Kidney glomerular epithelial cell (primary cell): ENCODE measurements at regions not wholly inside any gene's neighbourhood (a gene's known extent, or its start where the extent isn't known, plus 50 kb on each side); places are given as distances from the start of the nearest gene placed in this dataset.
A peak's percentile ranks its signal among the peaks of the same experiment; 100 is the strongest.

Experiments used
- DNase-seq: peaks from one replicate; lab custom pipeline; 2025; lab: John Stamatoyannopoulos, UW

DNA sequence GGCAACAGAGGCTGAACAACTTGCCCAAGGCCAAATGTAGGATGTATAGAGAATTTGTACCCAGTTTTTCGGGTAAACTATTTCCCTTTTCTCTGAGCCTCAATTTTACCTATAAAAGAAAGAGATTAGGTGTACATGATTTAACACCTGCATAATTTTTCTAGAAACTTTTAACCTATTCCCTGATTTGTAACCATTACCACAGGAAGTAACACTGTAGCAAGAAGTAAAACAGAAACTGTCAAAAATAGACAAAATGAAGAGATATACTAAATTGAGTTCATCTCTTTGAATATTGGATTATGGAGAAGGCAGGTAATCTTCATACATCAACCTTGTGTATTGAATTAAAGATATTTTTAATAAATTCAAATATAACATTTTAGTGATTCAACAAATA is 136.2 kb downstream of the ZC3H11B start:
- DNase-seq = no peak

DNA sequence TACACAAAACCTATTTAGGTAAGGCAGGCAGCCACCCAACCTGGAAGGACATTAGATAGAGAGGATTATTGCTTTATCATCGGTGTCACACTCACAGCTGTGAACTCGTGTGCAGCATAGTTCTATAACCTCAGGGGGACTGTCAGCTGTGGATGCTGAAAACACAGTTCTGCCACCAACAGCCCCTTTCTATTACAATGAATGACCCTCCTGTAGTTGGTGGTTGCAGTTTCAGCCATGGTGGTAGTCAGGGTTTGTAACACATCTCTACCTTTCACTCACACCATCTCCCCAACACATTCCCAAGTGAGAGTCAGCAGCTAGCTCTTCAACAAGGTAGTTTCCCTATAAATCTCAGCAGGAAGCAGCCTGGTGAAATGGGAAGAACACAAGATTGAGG is 136.8 kb downstream of the ZC3H11B start:
- DNase-seq = no peak

DNA sequence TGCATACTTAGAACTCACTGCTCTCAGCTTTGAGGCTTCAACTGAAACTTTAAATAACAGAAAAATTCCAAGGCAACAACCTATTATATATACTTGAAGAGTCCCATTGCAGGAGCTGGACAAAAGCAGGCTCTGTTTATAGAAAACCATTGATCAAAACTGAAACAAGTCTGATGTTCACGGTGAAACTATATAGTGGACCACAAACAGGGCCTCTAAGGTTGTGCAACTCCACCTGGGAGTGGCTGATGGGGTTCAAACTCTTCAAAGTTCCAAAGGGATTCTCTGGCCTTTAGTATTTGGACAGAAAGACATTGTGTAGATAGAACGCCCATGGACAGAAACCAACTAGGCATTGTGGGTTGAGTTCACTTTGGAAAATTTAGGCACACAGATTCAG is 140.3 kb downstream of the ZC3H11B start:
- no peak for DNase-seq

DNA sequence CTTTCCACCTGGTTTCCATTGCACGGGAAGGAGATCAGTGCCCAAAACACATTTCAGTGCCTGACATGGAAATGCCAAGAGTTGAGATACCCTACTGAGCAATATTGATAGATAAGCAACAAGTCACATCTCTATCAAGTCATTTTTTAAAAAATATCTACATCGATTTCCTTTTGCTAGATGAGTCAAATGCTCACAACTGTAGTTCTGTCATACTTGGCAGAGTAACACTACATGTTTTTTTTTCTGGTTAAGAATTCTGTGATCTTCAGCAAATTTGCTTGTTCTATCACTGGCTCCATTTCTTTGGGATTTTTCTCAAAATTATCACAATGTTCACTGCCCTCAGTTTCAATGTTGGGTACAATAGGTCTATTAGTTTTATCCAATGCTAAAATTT is 145.4 kb downstream of the ZC3H11B start:
- DNase-seq = no peak

DNA sequence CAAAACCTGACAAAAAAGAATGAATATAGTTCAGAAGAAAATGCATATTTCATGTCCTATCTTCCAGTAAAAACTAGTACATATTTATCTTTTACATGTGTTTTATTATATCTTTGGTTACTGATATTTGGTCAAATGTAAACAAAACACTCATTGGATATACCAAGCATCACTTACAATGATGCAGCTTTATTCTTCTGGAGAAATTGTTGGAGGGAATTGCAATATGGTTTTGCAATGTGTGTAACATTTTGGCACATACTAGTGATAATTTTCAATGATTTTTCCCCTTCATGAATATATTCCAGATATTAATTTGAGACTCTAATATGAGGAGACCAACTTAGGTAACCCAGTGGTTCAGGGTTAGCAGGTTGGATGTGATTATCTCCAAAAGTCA is 146.1 kb downstream of the ZC3H11B start:
- no peak for DNase-seq

DNA sequence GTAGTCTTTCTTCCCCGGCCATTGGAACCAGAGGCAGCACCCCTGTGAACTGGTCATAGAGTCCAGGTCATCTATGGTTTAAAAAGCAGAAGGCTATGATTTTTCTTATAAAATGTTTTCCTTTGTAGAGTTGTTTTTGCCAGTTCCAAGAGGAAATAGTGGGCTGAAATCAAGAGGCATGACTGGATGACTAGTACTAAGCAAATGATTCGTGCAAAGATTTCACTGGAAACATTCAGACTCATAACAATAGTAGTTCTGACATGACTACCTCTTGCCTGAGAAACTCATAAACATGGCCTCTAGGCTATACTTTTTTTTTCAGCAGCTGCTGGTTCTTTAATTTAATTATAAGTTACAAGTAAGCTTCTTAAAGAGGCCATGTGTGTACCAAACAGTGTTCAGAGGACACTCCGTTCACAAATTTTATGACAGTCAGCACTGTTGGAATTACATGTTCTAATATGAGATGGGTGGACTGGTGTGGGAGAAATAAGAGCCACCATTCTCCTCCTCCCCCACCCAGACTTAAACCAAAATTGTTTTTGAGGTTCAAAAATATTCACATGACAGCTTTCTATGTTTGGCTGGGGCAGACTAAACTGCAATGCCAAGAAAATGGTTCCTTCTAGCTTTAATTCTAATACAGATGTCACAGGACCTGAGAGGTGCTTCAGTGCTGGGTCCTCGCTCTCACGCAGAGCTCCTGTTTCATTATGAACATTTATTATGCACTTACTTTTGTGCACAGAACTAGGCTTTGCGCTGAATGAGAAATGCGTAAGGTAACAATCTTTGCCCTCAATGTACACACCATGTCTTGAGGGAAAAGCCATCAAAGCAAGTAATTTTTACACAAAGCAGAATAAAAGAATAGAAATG is 147.5 kb downstream of the ZC3H11B start:
- DNase-seq = peak; percentile 67

DNA sequence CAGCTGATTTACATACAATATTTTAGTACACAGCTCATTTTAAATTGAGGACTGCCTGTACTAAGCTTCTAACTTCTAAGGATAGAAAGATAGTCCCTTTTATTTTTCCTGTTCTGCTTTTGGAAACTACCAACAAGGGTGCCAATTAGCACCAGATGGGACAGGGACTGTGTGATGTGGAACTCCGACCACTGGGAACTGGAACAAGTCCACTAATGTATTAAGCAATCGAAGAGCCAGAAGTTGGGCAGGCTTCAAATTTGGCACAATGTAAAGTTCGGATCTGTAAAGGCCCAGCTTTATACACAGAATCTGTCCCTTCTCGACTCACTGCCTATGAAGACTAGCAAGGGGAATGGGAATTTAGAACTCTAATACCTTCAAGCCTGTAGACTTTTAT is 149.3 kb downstream of the ZC3H11B start:
- DNase-seq = no peak

DNA sequence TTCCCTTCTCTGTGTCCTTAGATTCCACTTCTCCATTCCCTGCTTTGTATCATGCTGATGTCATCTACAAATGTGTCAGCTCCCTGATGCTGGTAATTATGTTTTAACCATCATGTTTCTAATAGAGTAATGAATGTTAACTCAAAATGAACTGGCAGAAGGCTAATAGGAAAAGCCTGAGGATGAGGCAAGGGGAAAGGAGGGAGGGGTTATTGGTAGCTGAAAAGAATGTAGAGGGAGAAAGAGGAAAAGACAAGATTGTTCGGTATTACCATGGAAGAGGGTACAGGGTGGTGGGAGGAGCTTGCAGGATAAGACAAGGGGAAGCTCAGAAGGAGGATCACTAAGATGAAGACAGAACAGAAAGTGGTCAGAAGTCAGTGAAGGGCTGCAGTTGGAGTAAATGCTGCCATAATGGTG is 150.9 kb downstream of the ZC3H11B start:
- DNase-seq = no peak

DNA sequence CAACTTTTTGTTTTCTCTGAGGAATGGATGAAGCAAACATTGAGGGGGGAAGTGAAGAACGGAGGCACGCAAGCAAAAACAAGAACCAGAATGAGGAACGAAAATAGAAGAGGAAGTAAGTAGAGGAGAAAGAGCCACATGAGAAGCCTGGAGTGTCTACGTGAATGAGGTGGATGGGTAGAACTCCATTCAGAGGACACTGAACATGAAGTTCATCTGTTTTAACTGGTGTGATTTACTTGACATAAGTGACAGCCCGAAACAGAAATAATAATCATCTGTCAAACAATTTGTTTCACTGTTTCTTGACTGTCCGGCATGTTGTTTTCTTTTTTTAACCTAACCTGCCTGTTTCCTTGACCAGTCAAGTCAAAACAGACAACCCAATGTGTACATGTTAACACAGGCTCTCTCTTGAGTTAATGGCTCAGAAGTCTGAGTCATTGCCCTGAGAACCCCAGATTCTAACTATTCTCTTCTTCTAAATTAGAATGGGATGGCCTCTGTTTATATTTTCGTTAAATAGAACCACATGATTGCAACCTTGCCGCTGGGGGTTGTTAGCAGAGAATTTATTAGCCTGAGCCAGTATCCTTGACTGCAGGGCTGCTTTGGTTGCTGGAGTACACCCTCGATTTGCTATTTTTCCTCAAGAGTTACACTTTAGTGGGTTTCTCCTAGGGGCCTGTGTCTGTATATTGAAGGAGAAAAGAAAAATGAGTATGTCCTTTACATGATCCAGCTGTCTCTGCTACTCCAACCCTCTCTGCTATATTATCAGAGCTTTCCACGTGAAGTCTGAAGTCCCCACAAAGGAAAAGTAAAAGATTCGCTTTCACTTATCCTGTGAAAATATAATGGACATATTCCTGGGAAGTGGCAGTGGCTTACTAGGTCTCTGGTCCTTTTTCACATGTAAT is 151.7 kb downstream of the ZC3H11B start:
- DNase-seq = no peak

DNA sequence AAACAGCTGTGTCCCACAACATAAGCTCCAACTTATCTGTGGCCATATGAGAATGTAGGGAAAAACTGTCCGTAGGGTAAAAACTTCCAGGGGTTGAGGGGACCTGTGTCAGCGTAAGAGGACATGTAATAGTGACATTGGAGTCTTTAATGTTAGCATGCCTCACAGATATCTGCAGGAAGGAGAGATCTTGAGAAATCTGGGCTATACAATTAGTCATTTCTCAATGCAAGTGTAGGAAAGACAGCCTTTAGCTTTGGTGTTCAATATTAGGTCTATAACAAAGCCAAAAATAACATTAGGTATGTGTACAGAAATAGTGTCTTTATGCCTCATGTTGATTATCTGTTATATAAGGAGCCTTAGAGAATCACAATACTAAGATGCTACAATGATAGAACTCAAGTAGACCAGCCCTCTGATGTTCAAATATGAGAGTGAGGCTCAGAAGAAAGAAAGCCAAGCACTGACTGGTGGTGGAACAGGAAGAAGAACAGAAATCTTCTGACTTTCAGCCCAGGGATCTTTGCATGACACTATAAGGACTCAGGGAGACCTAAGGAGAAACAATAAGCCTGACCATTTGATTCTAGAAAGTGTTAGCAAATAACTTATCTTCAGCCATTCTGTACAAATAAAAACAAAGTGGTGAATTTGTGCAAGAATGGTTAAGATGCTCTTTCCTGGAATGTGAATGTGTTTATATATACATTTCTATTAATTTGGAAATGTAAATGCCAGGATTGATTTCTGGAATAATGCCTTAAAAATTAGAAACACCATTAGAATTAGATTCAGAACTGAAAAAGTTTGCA is 152.6 kb downstream of the ZC3H11B start:
- no peak for DNase-seq

DNA sequence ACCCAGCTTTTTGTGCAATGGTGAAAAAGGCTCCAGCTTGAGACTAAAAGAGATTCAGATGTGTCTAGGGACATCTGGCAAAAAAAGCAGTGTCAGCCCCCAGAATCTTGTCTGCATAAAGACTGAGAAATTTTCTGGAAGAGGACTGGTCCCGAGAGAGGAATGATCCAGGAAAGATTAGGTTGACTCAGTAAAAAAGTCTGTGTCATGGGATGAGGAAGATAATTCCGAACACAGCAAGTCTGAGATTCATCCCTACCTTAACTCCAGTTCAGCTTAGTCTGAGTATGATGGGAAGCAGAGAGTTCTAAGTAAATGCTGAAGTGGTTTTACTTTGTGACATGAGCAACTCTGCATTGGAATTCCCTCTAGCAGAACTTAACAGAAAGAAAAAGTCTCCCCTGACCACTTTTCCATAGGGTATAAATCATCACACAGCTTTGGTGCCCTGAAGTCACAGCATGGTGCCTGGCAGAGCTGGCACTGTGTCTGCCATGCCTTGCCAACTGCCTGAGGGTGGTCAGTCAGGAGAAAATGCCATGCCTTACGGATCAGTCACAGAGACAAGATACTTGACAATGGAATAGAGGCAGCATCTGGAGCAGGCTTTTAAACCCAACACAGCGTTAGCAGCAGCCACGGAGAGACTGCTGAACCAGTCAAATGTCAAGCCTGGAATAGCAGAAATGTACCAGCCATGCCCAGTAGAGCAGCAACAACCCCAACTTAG is 153.4 kb downstream of the ZC3H11B start:
- DNase-seq = no peak

DNA sequence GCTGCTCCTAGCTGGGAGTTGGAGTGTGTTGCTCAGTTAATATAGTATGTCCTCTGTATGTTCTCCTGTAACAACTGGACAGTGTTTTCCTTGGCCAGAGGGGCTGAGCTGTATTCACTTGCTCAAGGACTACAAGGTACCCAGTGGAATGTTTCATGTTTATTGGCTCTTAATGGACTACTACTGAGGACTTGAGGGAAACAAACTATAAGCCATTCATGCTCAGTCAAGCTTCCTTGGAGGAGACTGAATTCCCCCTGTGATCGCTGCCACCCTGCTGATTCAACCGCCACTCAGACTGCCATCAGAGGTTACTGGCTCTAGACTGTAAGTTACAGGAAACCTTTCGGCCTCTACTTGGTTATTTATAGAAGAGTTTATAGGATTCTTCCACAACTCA is 166.6 kb downstream of the ZC3H11B start:
- DNase-seq = no peak

DNA sequence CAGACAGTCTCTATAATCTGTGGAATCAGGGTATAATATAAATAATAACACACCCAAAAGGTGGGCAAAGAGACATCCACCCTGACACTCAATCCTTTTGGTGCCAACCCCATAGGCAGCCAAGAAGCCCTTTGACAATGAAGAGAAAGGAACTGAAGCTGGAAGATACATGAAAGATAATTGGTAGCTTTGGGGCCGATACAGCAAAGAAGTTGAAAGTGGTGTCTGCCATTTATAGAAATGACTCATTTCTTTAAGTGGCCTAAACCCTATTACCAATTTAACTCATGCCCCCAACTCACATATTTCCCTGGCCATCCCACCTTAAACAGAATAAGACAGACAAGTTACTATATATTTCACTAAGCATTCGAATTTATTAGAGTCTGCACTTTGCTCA is 167.0 kb downstream of the ZC3H11B start:
- no peak for DNase-seq

DNA sequence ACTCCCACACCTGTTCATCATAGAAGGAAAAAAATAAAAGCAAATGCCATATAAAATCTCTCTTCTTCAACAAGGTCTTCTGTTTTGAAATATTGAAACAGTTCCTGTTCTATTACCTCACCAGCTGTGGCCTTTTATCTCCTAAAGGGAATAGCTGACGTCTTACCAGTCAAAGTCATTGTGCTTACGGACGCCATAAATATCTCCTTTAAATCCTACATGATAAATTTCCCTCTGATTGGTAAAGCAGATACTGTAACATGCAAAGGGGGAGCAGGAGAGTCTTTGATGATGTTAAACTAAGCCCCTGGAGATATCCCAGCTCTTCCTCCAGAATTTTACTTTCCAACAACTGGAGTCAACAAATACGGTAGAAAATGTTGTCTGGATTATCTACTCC is 168.4 kb downstream of the ZC3H11B start:
- no peak for DNase-seq

DNA sequence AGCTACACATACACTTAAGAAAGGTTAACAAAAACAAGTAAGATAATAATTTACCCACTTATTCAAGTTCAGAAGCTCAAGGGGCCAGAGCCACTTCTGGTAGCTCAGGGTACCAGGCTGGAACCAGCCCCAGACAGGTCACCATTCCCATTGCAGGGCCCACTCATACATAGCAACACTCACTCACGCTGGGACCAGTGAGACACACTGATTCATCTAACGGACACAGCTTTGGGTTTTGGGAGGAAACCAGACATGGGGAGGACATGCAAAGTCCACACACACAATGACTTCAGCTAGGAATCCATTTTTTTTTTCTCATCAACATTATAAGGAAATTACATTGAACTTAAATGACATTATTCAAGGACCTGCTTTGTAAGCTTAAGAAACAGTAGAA is 169.1 kb downstream of the ZC3H11B start:
- no peak for DNase-seq

DNA sequence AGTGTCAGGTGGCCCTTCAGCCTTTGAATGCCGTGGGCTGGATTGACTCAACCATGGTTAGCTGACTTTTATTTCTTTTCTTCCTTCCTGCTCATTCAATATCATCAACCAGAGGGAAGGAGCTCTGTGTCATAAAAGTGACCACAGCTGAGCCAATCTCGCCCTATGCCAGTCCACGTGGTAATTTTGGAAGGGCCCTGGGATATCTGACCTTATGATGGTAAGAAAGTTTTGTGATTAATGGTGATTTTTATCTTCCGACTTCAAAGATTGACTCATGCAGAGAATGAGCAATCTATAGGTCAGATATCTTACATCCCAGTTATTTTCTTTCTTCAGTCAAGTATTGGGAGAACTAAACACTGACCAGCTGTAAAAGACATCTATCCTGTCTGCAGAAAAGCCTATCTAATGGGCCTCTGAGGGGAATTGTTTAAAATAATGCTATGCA is 170.3 kb downstream of the ZC3H11B start:
- DNase-seq = no peak

DNA sequence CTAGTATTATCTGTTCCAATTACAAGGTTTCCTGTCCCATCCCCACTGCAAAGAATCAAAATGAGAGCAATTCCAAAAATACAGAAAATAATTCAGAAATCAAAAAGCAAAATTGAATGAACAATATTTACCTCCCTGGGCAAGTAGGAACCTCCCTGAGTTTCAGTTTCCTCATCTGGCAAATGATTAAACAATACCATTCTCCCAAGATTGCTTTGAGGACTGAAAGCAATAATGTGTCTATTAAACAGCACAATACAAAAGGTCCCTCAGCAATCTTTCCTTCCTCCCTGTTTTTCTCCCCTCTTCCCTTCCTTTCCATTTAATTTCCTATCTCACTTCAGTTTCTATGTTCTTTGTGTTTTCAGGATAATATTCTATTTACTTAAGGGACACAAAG is 171.0 kb downstream of the ZC3H11B start:
- DNase-seq = no peak

DNA sequence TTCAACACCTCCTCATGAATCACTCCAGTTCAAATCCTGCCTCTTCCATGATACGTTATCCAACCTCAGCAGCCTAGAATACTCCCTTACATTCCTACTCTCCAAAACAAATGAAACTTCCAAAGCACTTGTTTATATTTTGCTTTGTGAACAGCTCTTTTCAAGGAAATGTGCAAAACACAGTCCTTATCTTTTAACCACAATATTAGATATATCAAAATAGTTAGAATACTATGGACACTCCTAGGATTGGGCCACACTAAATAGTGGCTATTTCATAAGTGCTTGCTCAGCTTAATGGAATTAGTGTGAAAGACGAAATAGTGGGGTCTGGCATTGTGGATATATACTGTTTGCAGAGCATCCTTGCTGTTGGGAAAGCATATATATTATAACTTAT is 173.5 kb downstream of the ZC3H11B start:
- DNase-seq = no peak

DNA sequence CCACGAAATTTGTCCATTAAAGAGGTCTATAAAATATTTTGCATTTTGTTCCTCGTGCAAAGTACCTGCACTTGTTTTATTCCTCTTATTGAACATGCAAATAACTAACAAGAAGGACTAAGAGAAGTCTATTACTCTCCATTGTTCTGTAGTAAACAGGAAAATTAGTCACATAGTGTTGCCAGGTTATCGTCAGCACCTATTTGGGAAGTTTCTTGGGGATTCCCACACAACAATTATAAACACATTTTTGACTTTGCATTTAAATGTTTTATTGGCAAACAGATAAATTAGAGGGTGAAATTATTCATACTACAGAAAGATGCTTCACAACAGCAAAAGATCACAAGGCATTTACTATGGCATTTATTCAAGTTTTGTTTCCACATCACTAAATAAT is 174.5 kb downstream of the ZC3H11B start:
- no peak for DNase-seq

DNA sequence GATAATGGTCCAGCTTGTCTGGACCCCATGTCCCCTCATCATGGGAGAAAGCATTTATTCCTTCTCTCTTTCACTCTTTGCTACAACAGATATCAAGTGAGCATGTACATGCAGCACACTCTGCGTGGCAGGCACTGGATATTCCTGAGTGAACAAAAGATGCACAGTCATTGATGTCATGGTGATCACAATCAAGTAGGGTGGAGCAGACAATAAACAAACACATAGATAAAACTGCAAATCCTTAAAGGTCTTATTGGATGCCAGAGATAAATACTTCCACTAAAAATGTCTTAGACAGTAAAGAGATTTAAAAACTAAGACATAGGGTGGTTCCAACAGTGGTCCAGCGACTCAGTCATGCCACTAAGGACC is 178.0 kb downstream of the ZC3H11B start:
- DNase-seq = no peak

DNA sequence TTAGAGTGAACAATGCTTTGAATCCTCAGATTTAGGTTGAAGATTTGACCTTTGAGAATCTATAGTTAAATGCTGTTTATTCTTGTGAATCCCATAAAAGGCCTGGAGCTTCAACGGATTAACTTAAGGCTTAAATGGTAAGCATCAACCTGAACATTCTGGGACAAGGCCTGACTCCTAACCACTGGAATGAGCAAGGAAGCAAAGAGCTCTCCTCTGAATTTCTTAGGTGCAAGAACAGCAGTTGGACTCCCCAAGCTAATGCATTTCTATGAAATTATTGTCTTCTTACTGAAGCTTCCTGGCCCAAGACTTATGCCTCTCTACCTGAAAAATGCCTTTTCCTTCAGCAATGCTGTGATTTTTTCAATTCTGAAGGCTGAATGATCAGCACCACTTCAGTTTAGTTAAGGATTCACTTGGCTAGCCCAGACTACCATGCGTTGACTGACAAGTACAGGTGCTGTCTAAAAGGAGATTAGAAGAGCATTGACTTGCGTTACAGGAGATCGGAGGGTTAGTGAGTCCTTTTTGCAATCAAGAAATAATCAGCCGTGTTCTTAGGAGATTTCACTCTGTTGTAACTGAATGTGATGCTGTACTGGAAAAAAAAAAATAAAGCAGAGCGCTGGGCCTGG is 178.5 kb downstream of the ZC3H11B start:
- DNase-seq = no peak
